GM04503 (cell line): ENCODE measurements at regions not wholly inside any gene's neighbourhood (a gene's known extent, or its start where the extent isn't known, plus 50 kb on each side); places are given as distances from the start of the nearest gene placed in this dataset.

Experiments
- DNase-seq: peaks from one replicate; pipeline ENCODE4 v3.0.0-alpha.2; 2012; ENCODE audit warnings: low read depth

GRCh38 chr18:38483326-38483725 lies 917.7 kb upstream of the CELF4 start:
- DNase-seq: no peak

GRCh38 chr18:38481576-38481975 lies 916.0 kb upstream of the CELF4 start:
- DNase-seq: no peak

- DNase-seq: no peak
Observed at GRCh38 chr18:38475686-38476085, 910.1 kb upstream of the CELF4 start.

- DNase-seq: no peak
Observed at GRCh38 chr18:38473535-38473934, 907.9 kb upstream of the CELF4 start.

GRCh38 chr18:38470421-38470820 lies 904.8 kb upstream of the CELF4 start:
- DNase-seq: no peak

- no peak for DNase-seq
Observed at GRCh38 chr18:38466426-38466825, 900.8 kb upstream of the CELF4 start.

GRCh38 chr18:38464024-38464423 lies 898.4 kb upstream of the CELF4 start:
- DNase-seq: no peak

GRCh38 chr18:38460657-38461056 lies 895.1 kb upstream of the CELF4 start:
- no peak for DNase-seq

- no peak for DNase-seq
Observed at GRCh38 chr18:38459131-38459994, 893.8 kb upstream of the CELF4 start.

- DNase-seq: no peak
Observed at GRCh38 chr18:38458698-38459097, 893.1 kb upstream of the CELF4 start.

GRCh38 chr18:38456253-38456652 lies 890.7 kb upstream of the CELF4 start:
- DNase-seq: no peak

- DNase-seq: no peak
Observed at GRCh38 chr18:38454764-38455469, 889.3 kb upstream of the CELF4 start.

GRCh38 chr18:38453880-38454279 lies 888.3 kb upstream of the CELF4 start:
- no peak for DNase-seq

GRCh38 chr18:38450876-38451275 lies 885.3 kb upstream of the CELF4 start:
- no peak for DNase-seq

GRCh38 chr18:38445804-38446145 lies 880.2 kb upstream of the CELF4 start:
- DNase-seq: no peak

GRCh38 chr18:38444971-38445803 lies 879.6 kb upstream of the CELF4 start:
- no peak for DNase-seq

- no peak for DNase-seq
Observed at GRCh38 chr18:38427736-38428135, 862.1 kb upstream of the CELF4 start.

GRCh38 chr18:38427234-38427633 lies 861.6 kb upstream of the CELF4 start:
- no peak for DNase-seq

GRCh38 chr18:38421872-38422615 lies 856.4 kb upstream of the CELF4 start:
- no peak for DNase-seq

- DNase-seq: no peak
Observed at GRCh38 chr18:38421021-38421420, 855.4 kb upstream of the CELF4 start.

- no peak for DNase-seq
Observed at GRCh38 chr18:38420611-38421010, 855.0 kb upstream of the CELF4 start.

GRCh38 chr18:38415811-38416210 lies 850.2 kb upstream of the CELF4 start:
- DNase-seq: no peak
